Panc1 (cell line): ENCODE measurements at regions not wholly inside any gene's neighbourhood (a gene's known extent, or its start where the extent isn't known, plus 50 kb on each side); places are given as distances from the start of the nearest gene placed in this dataset.

ENCODE experiments used
- ATAC-seq: fragments of 200-7000 bp; cut with Tn5 transposase; 2 replicates; pipeline ENCODE4 v1.9.1; 2020; ENCODE audit warnings: mild to moderate bottlenecking, moderate library complexity
- BruUV-seq: library from RNA; stranded (reverse); fragments of 400-500 nt; replicated peaks from 2 replicates; lab custom pipeline; 2021; lab: Mats Ljungman, UMichigan
- CTCF ChIA-PET: fragments of 300-600 bp; sonication (Branson Sonifier 250); formaldehyde crosslinking; loops from one replicate; lab custom pipeline; 2022; ENCODE audit warnings: antibody characterized with exemption; lab: Charles Lee
- POLR2A ChIA-PET: fragments of 300-600 bp; sonication (Branson Sonifier 250); formaldehyde crosslinking; loops from one replicate; lab custom pipeline; 2022; ENCODE audit warnings: antibody characterized with exemption; lab: Charles Lee
- DNase-seq: peaks from one replicate; pipeline ENCODE4 v3.0.0-alpha.2; 2010; ENCODE audit warnings: low read depth, low spot score
- H3K27ac ChIP-seq: 2 replicates; pipeline ENCODE4 v1.5.1; 2011; ENCODE audit warnings: mild to moderate bottlenecking, low read length, inconsistent platforms
- H3K27me3 ChIP-seq: fragments of 200-500 bp; sonication (Bioruptor generic); 2 replicates; pipeline ENCODE4 v1.6.0; 2014; ENCODE audit warnings: low read length, inconsistent platforms; ENCODE audit not compliant: control insufficient read depth, insufficient read depth
- H3K36me3 ChIP-seq: fragments of 200-500 bp; sonication (Bioruptor generic); 2 replicates; pipeline ENCODE4 v1.5.1; 2014; ENCODE audit warnings: inconsistent platforms, mild to moderate bottlenecking, low read length, moderate library complexity; ENCODE audit not compliant: control insufficient read depth, insufficient read depth
- H3K4me1 ChIP-seq: 2 replicates; pipeline ENCODE4 v1.5.1; 2011; ENCODE audit warnings: inconsistent platforms, mild to moderate bottlenecking, low read length, moderate library complexity; ENCODE audit not compliant: control insufficient read depth, insufficient read depth
- H3K4me3 ChIP-seq, 2 experiments: 2 replicates each; pipeline ENCODE4 v1.5.1; 2011 to 2012; ENCODE audit warnings: low read depth in 2 of 2, low read length in 2 of 2, mild to moderate bottlenecking in 2 of 2, inconsistent platforms in 1 of 2, moderate library complexity in 1 of 2
- H3K9me3 ChIP-seq: fragments of 200-500 bp; sonication (Bioruptor generic); 2 replicates; pipeline ENCODE4 v1.5.1; 2014; ENCODE audit warnings: low read depth, mild to moderate bottlenecking, inconsistent platforms, low read length, moderate library complexity; ENCODE audit not compliant: control insufficient read depth, insufficient read depth
- CTCF ChIP-seq: fragments of 450-650 bp; IDR thresholded peaks from 2 replicates; pipeline ENCODE4 v1.5.1; 2017; ENCODE audit warnings: mild to moderate bottlenecking
- POLR2AphosphoS5 ChIP-seq: IDR thresholded peaks from 2 replicates; pipeline ENCODE4 v1.6.1; 2012; ENCODE audit warnings: mild to moderate bottlenecking, low read depth, low read length, moderate library complexity
- REST ChIP-seq, 2 experiments: IDR thresholded peaks; 2 replicates each; pipeline ENCODE4 v1.6.1; 2011 to 2012; ENCODE audit warnings: low read depth in 2 of 2, control low read depth in 1 of 2, low read length in 1 of 2, mild to moderate bottlenecking in 1 of 2, moderate library complexity in 1 of 2; ENCODE audit not compliant: insufficient read depth in 1 of 2
- TCF7L2 ChIP-seq: IDR thresholded peaks from 2 replicates; pipeline ENCODE4 v1.6.1; 2011; ENCODE audit warnings: mild to moderate bottlenecking, low read depth, low read length, inconsistent platforms
- in situ Hi-C: cut with HindIII; loops from 2 replicates; pipeline ENCODE4 v1.10.0; 2016; ENCODE audit warnings: low sequenced_read_pairs, low pct_unique_long_range_greater_than_20kb
- intact Hi-C: fragments of 100-400 bp; cut with micrococcal nuclease; formaldehyde crosslinking; loops from one replicate; pipeline ENCODE4 v1.10.0; 2022; ENCODE audit not compliant: unreplicated experiment

- in situ Hi-C loops, result no loop called here
- no TSS peak for BruUV-seq
- Histone ChIP-seq H3K9me3 (0 out of 2 replicates have a peak, but pooled peaks cover 3% of the 10 kb centered on the region), H3K4me1 (no peaks in the 10 kb centered on the region; the same call in 1 of the 2 replicates), H3K27me3 (no peaks in the 10 kb centered on the region), H3K36me3 (no peaks in the 10 kb centered on the region), H3K27ac (no peak overlapping the region), H3K4me3 (no peak overlapping the region)
- ChIA-PET CTCF (no interaction called here), POLR2A (no interaction called here)
- ATAC-seq, result no peak
- TF ChIP-seq TCF7L2 (no peak), REST (IDR thresholded peaks at IDR 0.05; ENCODE audit: insufficient read depth in 1 of 2, low read depth in 2 of 2, low read length in 1 of 2) (no peak)
- no peak for DNase-seq
- intact Hi-C loops, result no loop called here
Measured at GRCh38 chr12:43098766-43099550, 453.0 kb downstream of the ADAMTS20 start.

- Histone ChIP-seq H3K27me3 (no peaks in the 10 kb centered on the region), H3K9me3 (no peaks in the 10 kb centered on the region), H3K27ac (no peak overlapping the region), H3K4me3 (no peak overlapping the region), H3K4me1 (no peaks in the 10 kb centered on the region; the same call in 1 of the 2 replicates), H3K36me3 (no peaks in the 10 kb centered on the region)
- no peak for DNase-seq
- intact Hi-C loops (no loop called here), in situ Hi-C loops (no loop called here)
- no peak for TF ChIP-seq REST (IDR thresholded peaks at IDR 0.05; ENCODE audit: insufficient read depth in 1 of 2, low read depth in 2 of 2, low read length in 1 of 2)
- no peak for TF ChIP-seq CTCF
- no peak for TF ChIP-seq POLR2AphosphoS5
- BruUV-seq, result no TSS peak
- ChIA-PET CTCF (interaction anchor here (0.7 kb wide), 2 partner anchors 45 to 123 kb away, joined by 4 to 5 read pairs; no protein-coding TSS in a partner anchor), POLR2A (no interaction called here)
- no peak for ATAC-seq
Measured at GRCh38 chr12:43098071-43098470, 453.9 kb downstream of the ADAMTS20 start.
